ENCODE measurements at regions not wholly inside any gene's neighbourhood (a gene's known extent, or its start where the extent isn't known, plus 50 kb on each side); places are given as distances from the start of the nearest gene placed in this dataset.
"Not testable (repeated sequence)": the region's sequence is repeated elsewhere in the genome, so short reads cannot be mapped to it uniquely, and the experiment has no call there.

GRCh38 chr15:36079021-36079420 is 500.4 kb upstream of the CDIN1 start:
- no peak for DNase-seq (ENCODE audit: low spot score)

GRCh38 chr15:36080759-36081158 is 498.7 kb upstream of the CDIN1 start:
- DNase-seq (ENCODE audit: low spot score): no peak

DNA sequence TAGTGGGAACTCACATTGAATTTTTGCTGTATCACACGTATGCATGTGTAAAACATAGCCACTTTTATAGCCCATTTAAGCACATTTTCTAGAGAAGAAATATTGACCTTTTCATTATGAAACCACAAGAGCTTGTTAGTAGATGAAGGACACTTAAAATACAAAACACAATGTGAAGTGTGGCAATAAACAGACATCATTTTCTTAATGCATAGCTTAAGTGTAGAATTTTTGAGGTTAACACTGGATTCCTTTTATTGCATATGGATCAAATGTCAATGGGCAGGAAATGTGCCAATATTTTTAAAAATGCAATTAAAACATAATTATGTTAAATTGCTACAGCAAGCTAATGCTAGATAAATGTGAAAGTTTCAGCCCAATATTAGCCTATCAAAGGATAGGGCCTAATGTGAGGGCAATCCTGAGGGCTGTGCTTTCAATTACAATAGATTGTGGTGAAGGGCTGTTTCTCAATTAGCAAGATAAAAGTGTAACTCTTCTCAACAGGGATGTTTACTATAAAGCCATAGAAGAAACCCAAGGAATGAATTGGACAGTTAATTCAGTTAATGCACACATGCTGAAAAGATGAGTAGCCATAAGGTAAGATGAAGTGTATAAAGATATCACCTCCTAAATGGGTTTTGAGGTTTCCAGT is 489.0 kb upstream of the CDIN1 start:
- DNase-seq (ENCODE audit: low spot score): no peak

GRCh38 chr15:36106640-36107335 is 472.6 kb upstream of the CDIN1 start:
- DNase-seq (ENCODE audit: low spot score): no peak

GRCh38 chr15:36108541-36108940 is 470.9 kb upstream of the CDIN1 start:
- DNase-seq (ENCODE audit: low spot score): no peak

- no peak for DNase-seq (ENCODE audit: low spot score)
These were observed 469.3 kb upstream of the CDIN1 start for GRCh38 chr15:36109943-36110658.

DNA sequence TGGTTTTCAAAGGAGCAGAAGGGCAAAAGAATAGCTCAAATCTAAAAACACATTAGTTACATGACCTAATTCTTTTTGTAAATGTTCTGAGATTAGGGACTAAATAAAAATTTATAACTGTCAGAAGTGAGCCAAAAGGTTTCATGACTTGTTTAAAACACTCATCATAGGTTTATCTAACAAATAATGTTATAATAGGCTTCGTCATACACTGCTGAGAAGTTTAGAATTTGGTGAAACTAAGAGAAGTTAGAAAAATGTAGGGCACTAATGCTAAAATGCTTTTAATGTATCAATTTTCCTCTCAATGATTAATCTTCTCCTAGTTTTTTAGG is 468.8 kb upstream of the CDIN1 start:
- DNase-seq (ENCODE audit: low spot score): no peak

- DNase-seq (ENCODE audit: low spot score): no peak
These were observed 462.1 kb upstream of the CDIN1 start for GRCh38 chr15:36117296-36117787.

- no peak for DNase-seq (ENCODE audit: low spot score)
These were observed 453.2 kb upstream of the CDIN1 start for GRCh38 chr15:36126194-36126593.

DNA sequence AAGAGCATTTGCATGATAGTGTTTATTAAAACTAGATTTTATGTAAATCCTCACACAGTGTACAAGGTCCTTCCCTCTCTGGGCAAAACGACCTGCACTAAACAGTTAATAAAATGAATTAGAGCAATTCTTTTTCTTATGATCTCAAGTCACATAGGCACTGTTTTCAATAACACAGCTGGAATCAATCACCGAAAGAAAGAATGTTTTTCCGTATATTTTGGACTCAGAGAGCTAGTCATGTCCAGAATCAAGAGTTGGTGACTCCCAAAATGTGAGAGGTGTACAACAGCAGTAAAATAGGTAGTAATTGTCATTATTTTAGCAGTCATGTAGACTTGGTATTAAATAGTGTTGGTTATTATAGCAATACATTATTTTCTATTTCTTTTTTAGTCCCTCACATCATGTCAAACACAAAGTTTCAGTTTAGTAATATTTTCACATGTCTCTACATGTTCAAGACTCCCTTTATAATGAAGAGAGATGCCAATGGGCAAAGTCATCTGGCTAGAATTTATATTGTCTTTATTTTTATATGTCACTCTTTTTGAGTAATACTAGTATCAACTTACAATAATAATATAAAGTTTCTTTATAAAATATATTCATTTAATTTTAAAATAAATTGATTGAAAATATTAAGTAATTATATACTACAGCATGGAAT is 448.6 kb upstream of the CDIN1 start:
- DNase-seq (ENCODE audit: low spot score): no peak

DNA sequence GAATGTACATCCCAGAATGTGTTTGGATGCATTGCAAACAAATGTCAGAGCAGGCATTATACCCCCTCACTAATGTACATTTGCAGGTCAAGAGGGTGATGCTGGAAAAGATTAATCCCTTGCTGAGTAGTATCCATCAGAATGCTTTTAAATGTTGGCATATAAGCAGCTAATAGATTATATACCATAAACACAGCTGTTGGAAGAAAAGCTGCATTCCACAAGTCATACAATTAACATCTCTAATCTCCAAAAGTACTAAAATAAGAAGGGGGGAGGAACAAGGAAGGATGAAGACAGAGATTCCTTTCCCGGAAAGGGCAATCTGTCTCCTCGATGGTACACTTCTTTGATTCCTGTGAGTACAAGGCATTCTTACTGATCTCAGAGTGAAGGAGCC is 445.7 kb upstream of the CDIN1 start:
- no peak for DNase-seq (ENCODE audit: low spot score)

DNA sequence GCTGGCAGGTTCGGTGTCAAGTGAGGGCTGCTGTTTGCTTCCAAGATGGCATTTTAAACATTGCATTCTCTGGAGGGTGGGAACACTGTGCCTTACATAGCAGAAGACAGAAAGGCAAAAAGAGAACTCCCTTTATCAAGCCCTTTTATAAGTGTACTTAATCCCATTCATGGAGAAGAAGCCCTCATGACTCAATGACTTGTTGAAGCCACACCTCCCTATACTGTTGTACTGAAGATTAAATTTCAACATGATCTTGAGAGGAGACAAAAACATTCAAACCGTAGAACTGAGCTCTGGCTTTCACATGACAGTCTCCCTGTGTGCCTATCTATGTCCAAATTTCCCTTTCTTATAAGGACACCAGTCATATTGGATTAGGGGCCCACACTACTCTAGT is 443.4 kb upstream of the CDIN1 start:
- DNase-seq (ENCODE audit: low spot score): no peak

DNA sequence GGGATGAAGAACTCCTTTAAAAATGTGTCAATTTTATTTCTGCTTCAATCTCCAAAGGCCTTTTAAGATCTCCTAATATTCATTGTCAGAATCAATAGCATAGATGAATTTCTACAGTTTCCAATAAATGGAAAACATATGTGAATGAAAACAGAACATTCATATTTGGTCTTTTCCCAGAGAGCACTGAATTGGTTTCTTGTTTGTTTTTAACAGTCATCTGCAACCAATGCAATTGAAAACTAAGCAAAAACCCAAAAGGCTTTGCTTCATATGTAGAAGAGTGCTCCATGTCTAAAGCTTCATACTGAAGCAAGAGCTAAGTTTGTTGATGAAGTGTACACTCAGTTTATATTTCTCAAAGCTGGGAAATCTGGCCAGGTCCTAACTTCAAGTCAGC is 426.5 kb upstream of the CDIN1 start:
- DNase-seq (ENCODE audit: low spot score): no peak

- DNase-seq (ENCODE audit: low spot score): no peak
These were observed 422.5 kb upstream of the CDIN1 start for GRCh38 chr15:36156879-36157427.

GRCh38 chr15:36160351-36160750 is 419.1 kb upstream of the CDIN1 start:
- DNase-seq (ENCODE audit: low spot score): no peak

GRCh38 chr15:36161108-36161507 is 418.3 kb upstream of the CDIN1 start:
- no peak for DNase-seq (ENCODE audit: low spot score)

DNA sequence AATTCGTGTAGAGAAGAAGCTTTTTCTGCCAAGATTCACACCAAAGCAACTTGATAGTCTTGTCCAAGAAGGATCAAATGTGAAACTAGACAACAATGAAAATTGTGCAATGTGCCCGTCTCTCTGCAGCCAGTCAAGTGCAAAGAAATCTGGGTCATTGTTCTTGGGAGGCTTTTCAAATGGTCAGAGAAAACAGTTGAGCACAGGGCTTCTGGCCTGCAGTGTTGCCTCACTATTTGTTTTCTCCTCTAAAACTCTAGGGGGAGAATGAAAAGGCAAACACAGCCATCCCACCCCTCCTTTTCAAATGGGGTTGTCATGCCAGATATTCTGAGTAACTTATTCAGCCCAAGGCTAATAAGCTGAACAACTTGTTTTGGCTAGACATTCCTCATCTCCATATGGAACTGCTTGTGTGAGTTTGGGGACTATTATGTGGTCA is 417.6 kb upstream of the CDIN1 start:
- no peak for DNase-seq (ENCODE audit: low spot score)

DNA sequence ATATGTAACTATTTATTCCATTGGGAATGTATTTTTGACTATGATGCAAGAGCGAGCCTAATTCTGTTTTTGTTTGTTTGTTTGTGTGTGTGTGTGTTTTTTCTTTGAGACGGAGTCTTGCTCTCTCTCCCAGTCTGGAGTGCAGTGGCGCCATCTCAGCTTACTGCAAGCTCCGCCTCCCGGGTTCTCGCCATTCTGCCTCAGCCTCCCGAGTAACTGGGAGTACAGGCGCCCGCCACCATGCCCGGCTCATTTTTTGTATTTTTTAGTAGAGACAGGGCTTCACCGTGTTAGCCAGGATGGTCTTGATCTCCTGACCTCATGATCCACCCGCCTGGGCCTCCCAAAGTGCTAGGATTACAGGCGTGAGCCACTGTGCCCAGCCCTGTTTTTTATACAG is 415.4 kb upstream of the CDIN1 start:
- DNase-seq (ENCODE audit: low spot score): not testable (repeated sequence)

- no peak for DNase-seq (ENCODE audit: low spot score)
These were observed 406.5 kb upstream of the CDIN1 start for GRCh38 chr15:36172955-36173354.

DNA sequence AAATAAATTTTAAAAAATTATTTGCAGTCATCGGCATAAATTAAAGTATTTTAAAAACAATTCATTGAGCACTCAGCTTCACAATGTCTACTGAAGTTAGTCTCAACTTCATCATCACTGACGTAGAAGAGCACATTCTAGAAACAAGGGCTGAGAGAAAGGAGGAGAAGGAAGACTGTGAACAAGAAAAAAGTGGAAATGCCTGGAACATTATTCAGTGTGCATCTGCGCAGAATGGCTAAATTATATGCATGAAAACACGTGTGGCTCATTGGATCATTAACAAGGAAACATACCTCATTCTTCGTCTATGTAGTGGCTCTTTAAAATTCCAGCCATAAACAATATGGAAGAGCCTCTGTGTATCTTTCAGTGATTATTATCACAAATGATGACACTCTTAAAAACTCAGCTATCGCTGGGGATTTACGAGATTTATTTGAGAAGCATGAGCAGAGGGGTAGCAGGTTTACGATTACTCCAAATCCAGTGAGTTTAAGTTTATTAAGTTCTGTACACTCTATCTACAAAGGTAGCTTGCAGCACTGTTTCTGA is 404.2 kb upstream of the CDIN1 start:
- DNase-seq (ENCODE audit: low spot score): no peak

DNA sequence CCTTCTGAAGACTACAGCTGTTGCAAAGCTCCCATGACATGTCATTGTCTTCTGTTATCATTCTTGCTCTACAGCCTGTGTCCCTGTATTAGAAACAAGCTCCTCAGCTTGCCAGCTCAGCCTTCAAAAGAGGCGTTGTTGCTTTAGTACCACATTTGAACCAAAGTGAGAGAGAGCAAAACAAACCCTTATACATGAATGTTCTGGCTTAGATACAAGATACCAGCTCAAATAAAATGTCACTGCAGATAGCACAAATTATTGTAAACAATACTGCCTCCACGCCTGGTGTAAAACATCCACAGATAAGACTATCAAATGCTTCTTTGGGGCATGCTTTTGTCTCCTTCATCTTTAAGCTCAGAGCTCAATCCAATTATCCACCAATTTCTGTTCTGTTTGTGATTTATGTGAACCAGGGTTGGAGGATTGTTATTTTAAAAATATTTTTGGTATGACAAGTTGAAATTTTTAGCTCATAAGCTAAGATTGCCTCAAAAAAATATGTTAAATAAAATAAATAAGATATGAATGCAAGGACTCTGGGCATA is 403.6 kb upstream of the CDIN1 start:
- no peak for DNase-seq (ENCODE audit: low spot score)

All from activated CD4-positive, alpha-beta T cell treated with anti-CD3 and anti-CD28 coated beads, Interleukin-2, Interleukin-4, amounts not matched to agents 100 ng/mL and 50 ng/mL, durations not matched to agents 16 hours and 8 hours (primary cell).